NCI-H1436 treated with DMSO at 0.1 percent for 48 hours (cell line): ENCODE measurements at regions not wholly inside any gene's neighbourhood (a gene's known extent, or its start where the extent isn't known, plus 50 kb on each side); places are given as distances from the start of the nearest gene placed in this dataset.

Experiments
- DNase-seq: peaks from one replicate; lab custom pipeline; 2025; lab: John Stamatoyannopoulos, UW

DNA sequence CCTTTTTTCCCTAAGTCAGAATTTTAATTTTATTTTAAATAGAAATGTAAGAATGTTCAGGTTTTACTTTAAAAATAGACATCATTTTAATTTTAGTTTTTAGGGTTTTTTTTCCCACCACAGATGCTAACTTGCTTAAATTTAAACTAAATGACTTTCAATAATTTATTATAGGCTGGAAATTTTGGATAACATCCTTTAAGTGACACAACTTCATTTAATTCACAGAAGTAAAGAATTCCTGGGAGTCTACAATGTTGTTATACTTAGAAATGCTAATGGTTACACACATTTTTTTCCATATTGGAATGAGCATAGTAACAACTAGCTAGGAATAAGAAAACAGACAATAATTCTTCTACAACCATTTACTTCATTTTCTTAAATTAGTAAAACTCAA, 90.5 kb upstream of the PDE10A start:
- no peak for DNase-seq

DNA sequence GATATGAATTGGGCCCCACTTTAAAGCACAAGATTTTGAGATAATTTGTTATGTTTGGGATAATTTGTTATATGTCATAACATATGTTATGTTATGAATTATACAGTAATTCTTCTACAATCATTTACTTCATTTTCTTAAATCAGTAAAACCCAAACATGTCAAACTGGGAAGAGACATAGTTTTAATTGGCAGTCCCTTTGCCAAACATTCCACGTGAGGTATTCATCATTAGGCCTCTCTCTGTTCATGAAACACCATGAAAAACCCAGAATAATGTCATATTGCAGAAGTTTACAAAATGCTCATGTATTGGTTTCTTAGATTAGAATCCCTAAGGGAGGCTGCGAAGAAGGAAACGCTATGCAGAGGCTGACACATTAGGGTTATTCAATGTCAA, 89.4 kb upstream of the PDE10A start:
- DNase-seq = no peak

DNA sequence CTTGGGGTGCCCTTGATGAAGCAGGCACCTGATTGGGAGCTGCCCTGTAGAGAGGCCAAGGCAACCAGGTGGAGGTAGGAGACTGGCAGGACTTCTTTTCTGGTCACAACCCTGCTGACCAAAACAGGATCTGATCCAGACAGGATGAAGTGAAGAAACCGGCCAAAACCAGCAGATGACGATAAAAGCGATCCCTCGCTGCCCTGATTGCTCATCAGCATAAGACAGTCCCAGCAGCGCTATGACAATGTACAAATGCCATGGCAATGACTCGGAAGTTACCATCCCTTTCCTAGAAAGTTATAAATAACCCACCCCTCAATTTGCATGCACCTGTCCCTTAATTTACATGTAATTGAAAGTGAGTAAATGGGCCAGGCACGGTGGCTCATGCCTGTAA, 88.4 kb upstream of the PDE10A start:
- no peak for DNase-seq

DNA sequence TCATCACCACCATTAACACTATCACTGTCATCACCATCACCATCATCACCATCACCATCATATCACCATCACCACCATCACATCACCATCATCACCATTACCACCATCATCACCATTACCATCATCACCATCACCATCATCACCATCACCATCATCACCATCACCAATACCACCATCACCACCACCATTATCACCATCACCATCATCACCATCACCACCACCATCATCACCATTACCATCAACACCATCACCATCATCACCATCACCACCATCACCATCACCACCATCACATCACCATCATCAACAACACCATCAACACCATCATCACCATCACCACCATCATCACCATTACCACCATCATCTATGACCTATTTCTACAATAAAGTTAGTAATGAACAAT, 86.1 kb upstream of the PDE10A start:
- no peak for DNase-seq

DNA sequence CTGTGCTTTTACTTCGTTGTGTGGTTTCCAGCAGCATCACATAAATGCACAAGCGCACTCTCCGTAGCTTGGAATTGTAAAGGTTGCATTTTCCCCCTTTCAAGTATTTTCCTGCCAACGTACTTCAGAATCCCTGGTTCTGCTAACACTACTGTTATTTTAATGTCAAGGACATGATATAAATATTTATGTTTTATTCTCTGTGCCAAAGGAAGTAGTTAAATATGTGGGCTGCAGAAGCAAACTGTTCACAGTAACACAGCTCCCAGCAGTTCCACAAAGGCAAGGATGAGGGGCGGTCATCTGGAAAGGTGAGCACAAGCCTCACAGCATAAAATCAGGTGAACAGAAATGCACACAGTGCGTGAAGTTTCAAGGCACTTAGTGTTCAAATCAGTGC, 85.3 kb upstream of the PDE10A start:
- no peak for DNase-seq

DNA sequence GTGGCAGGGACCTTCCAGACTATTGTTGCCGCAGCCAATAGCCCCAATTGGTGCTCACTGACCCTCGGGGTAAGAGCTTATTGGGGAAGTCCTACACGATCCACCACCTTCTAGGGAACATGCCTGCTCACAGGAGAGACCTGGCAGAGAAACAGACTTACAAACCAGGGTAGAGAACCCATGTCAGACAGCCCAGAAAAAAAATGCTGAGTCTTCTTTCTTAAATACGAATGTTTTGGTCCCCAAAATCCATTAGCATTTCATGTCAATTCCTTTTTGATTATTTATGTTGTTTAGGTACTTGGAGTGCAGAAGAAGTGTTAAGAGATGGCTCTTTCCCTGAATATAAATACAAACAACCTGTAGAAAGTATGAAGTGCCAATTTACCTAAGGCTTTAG, 84.9 kb upstream of the PDE10A start:
- DNase-seq = no peak

DNA sequence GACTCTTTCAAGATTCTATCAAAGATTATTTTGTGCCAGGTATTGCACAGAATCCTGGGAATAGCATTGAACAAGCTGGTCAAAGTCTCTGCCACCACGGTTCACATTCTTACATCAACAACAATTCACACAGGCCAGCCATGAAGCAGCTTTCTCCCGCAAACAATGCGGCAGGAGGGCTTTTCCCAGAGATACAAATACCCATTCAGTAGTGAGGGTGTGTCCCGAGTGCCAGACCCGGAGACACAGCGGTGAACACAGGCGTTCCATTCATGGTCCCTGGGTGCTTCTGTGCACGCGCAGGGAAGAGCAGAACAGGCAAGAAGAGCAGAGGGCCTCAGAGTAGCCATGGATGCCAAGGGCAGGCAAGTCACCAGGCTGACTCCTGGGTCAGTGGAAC, 83.3 kb upstream of the PDE10A start:
- no peak for DNase-seq

DNA sequence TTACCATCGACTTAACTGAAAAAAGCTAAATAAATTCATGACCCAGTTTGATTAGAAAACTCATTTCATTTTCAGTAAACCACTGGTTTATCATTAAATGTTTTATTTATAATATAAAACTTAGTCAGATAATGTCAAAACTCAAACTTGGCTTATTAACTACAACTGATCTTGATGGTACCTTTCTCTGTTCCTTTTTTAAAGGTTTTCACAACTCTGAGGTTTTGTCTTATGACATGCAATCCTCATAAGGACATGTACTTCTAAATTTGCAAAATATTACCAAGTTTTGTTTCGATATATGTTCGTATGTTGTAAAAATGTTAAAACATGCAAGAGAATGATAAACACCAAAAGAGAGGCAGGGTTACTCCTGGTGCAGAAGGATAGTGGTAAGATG, 82.5 kb upstream of the PDE10A start:
- no peak for DNase-seq

DNA sequence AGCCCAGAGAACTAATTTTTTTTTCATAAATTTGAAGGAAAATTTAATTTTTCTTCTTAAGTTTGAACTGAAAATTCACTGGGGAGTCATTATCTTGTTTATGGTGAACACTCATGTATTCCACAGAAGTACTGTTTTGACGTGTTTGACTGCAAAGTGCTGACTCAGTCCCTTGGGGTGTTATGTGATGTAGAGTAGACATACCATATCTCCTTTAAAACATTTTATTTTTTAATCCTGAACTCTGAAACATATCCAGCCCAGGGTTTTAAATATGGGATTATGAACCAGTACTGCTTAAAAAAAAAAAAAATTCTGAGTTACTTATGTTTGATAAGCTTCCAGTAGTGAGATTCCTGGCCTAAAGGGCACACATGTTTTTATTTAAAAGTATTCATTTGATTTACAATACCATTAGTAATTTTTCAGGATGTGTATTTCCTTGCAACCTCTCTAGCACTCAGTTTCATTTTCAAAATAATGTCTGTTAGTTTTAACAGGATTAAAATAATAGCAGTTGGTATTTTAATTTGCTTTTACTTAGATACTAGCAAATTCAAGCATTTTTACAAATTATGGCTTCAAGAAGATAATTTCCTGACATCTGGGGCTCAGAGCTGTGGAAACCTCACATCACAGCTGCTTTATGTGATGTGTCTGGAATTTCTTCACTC, 81.7 kb upstream of the PDE10A start:
- DNase-seq = no peak

DNA sequence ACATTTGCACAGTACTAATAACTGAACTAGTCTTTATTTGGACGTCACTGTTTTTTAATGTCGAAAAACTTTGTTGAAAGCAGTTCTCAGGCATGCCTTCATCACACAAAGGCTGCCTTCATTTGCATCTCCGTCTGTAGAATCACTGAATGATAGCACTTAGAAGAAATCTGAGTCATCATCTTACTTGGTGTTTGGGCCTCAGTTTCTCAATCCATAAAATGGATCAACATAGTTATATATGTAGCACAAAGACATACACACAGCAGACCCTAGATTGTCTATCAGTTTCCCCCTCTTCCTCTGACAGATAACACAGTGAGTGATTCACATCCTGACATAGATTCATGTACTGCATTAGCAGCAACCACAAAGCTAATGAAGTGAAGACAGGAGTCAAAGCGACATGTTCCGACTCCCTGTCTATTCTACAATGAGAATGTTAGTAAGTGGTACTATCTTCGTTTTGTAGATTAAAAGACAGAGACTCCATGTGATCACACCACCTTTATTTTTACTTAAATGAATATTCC, 80.4 kb upstream of the PDE10A start:
- no peak for DNase-seq

DNA sequence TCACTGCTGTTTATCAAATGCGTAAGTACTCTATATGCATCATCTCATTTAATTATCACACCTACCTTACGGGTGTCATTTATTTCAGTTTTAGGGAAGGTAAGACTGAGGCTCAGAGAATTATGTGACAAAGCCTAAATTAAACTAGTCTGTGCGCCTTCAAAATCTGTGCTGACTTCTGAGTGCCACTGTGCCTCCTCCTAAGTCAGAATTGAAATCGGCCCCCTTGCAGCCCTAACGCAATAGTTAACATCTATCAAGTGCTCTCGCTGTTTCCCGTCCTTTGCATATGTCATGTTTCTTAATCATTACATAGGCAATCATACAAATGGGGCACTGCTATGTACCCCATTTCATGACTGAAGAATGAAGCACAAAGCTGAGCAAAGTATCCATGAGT, 79.0 kb upstream of the PDE10A start:
- DNase-seq = no peak

DNA sequence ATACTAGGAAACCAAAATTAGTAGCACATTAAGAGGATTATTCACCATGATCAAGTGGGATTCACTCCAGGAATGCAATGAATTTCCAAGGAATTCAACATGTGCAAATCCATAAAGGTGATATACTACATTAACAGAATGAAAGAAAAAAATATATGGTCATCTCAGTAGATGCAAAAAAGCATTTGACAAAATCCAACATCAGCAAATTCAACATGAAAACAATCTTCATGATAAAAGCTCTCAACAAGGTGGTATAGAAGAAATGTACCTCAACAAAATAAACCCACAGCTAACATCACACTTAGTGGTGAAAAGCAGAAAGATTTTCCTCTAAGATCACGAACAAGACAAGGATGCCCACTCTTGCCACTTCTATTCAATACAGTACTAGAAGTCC, 74.4 kb upstream of the PDE10A start:
- no peak for DNase-seq

DNA sequence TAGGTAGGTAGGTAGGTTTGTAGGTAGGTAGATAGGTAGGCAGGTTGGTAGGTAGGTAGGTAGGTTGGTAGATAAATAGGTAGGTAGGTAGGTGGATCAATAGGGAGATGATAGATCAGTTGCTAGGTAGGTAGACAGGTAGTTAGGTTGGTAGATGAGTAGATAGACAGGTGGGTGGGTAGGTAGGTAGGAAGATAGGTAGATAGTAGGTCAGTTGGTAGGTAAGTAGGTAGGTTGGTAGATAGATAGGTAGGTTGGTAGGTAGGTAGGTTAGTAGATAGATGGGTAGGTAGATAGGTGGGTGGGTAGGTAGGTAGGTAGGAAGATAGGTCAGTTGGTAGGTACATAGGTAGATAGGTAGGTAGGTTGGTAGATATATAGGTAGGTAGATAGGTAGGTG, 72.0 kb upstream of the PDE10A start:
- no peak for DNase-seq

DNA sequence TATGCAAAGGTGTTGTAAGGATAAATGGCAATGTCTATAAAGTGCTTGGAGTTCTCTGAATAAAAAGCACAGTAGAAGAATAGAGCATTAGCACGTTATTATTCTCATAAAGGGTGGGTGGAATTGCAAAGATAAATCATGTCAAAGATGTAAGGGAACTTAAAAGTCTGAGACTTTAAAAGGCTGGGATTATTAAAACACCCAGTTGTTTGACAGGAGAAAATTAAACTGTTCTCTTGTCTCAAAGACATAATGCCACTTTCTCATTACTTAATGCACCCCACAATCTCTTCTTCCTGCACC, 70.4 kb upstream of the PDE10A start:
- DNase-seq = no peak

DNA sequence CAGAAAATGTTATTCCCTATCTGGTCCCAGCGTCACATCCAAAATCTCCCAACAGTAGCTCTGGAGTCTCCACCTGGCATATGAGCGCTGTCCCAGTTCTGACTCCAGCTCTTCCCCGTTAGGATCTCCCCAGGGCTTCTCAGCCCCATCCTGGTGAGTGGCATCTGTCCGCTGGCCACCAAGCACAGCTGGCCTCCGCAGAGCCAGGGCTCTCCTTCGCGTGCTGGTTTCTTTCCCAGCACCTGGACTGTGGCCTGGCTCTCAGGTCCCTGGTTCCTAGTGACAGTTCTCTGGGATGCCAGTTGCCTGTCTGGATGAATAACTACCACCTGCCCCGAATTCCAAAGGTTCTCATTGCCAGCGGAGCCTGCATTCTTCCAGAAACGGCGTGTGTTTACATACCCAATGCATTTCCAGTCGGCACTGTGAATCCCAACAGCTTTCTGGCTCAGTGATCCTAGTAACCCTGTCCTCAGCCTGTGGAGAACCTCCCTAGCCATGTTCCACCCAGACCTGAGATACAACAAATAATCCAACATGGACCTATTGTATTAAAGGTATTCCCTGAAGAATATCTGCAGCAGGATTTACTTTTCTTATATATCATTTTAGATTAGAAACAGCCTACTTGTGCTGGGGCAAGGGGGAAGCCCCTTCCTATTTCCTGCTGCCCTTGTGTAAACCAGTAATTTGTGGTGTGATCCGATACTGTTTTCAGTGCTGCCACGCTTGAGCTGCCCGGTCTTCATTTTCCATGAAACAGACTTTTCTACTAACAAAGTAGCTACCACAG, 69.9 kb upstream of the PDE10A start:
- DNase-seq = no peak

DNA sequence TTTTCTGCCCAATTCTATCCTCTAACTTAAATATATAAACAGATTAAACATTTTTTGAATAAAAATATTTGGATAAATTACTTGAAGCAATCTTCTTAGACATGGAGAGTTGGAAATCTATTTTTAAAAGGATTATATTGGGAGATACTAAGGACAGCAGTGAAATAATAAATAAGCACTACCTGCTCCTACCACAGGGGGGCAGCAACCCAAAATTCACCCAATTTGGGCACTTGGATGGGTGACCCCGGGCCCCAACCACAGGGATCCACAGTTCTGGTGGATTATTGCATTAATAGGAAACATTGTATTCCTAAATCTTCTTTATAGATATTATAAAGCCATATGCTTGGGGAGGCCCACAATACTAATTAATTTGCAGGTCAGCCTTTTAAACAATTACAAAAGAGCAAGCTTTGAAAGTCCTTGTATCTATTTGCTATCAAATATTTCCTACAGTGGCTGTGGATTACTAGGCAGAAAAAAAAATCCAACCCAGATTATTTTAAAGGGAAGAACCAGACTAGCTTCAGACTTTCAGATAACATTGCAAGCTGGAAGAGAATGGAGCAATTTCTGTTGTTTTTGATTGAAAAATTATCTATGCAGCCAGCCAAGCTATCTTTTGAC, 66.4 kb upstream of the PDE10A start:
- no peak for DNase-seq

DNA sequence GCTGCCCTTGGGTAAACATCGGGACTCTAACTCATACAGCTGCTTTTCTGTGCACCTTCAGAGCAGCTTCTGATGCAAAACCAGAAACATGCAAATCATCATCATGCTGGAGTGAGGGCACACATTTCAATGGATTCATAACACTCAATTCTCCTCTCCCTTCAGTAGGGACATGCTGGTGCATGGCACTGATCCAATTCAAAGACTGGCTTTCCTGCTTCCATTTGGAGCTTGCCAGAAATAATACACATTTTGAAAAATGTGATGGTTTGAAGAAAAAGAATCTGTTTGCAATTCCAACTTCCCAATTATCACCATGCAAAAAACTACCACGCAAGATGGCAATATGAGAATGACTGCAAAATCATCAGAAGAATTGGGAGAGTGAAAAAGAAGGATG, 65.2 kb upstream of the PDE10A start:
- DNase-seq = no peak

DNA sequence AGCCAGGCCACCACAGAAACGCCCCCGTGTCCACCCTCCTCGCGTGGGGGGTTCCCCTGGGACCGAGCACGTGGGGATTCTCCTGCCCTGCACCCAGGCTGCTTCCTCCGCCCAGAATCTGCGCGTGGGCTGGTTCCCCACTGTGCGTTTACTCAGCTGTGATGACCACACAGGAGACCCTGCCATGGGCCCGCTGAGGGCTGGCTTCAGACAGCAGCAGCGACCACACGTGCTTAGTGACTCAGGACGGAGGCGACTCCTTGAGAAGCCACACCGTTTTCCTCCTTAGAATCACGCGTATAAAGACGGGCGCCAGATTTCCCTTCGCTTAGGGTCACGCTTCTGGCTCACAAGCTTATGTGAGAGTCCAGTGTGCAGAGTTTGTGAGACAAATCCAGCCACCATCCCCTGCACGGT, 63.9 kb upstream of the PDE10A start:
- DNase-seq = no peak

DNA sequence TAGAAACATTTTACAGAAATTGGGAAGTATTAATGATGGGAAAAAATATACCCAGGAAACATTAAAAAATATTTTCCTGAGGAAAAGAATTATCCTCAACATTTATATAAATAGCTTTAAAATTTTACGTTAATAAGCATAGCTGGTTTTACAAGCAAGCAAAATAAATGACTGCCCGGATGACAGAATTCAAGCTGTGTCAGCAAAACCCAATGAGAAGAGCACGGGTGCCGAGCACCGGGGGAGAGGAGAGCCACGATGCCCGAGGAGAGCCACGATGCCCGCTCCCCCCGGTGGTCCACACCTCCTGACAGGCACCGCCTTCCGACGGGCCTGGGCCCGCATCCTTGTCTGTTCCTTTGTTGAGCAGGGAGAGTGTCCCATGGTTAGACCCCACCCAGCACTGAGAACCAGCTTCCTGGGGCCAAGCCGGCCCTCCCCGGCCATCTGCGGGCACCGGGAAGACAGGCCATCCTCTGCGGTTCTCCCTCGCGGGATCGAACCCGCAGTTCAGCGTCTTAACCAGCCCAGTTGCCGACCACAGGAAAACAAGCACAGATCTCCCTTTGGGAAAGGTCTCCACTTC, 63.3 kb upstream of the PDE10A start:
- no peak for DNase-seq

DNA sequence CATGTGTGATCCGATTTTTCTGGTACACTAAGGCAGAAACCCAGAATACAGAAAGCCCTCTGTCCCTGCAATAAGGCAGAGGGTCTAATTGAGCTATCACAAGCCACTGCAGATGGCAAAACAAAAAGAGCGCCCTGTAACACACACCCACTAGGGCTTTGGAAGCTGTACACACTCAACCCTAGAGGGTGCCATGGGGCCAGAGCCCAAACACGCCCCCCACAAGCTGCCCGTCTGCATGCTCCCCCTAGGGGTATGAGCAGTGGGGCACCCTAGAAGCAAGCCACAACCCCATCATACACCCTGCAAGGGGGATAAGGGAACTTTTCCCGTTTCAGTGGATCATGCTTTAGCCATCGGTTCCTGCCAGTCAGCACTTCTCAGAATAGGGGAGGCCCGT, 62.2 kb upstream of the PDE10A start:
- no peak for DNase-seq

DNA sequence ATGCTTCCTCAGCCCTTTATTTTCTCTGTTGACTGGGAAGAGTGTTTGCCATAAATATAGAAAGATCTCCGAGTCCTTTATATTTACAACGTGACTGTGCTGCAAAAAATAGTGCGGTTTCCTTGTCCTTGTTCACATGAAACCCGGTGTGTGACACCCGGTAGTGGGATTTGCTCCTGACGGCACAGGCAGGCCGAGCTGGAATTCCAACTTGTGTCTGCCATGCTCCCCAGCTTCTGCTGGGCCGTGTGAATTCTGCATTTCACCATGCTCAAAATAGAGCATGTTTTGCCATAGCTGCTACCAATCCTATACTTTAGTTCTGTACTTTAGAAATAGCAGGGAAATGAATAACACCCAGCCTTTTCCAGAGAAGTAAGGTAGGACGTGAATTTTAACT, 60.3 kb upstream of the PDE10A start:
- DNase-seq = no peak

DNA sequence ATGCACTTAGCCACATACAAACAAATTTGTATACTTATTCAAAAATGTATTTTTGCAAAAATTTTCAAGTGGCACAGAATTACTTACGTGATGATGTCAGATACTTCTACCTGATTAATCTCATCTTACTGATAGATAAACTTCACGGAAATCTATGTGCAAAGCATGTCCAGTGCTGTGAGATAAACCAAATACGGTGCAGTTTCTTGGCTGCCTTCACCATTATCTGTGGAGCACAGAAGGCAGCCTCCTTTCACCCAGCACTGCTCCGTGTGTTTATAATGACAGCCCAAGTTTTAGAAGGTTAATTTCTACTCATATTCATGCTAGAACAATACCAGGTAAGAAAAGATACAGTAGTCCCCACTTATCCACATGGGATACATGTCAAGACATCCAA, 59.0 kb upstream of the PDE10A start:
- no peak for DNase-seq

DNA sequence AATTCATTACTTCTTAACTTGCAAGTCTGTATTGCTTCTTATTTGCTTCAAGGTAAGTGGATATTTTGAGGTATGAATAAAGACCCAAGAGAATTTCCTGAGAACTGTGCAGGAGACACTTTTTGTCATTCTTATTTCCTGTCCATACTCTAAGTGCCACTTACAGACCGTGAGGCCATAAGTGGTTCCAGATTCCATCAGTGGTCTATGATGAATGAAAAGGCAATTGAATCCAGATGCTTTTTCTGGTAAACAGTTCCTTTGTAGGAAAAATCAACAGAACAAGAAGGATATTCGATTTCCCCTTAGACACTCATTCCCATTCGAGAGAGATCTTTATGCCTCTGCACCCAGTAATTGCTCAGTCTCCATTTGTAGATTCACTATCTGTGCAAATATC, 58.3 kb upstream of the PDE10A start:
- no peak for DNase-seq
